Tibial nerve (tissue), 4 donors: ENCODE measurements at regions not wholly inside any gene's neighbourhood (a gene's known extent, or its start where the extent isn't known, plus 50 kb on each side); places are given as distances from the start of the nearest gene placed in this dataset.

Experiments used
- CTCF ChIP-seq, 5 experiments: fragments of 200-600 bp in 3 of 5; fragments of 450-650 bp in 2 of 5; sonication (generic) in 3 of 5; IDR thresholded peaks; one replicate each; pipeline ENCODE4 v1.5.1; 2016 to 2019; ENCODE audit warnings: antibody characterized with exemption in 5 of 5, mild to moderate bottlenecking in 3 of 5, moderate library complexity in 2 of 5
- EP300 ChIP-seq, 2 donors: sonication (generic); formaldehyde crosslinking; IDR thresholded peaks; one replicate each; pipeline ENCODE4 v1.6.1; 2017; ENCODE audit warnings: antibody characterized with exemption in 2 of 2, mild to moderate bottlenecking in 1 of 2
- POLR2A ChIP-seq, 2 donors: fragments of 450-650 bp; IDR thresholded peaks; one replicate each; pipeline ENCODE4 v1.6.1; 2017; ENCODE audit warnings: antibody characterized with exemption in 2 of 2, mild to moderate bottlenecking in 2 of 2, moderate library complexity in 2 of 2

- TF ChIP-seq CTCF (IDR thresholded peaks at IDR 0.05) (no peak), POLR2A (IDR thresholded peaks at IDR 0.05) (no peak), EP300 (IDR thresholded peaks at IDR 0.05) (no peak)
Observed at GRCh38 chr1:172972258-172972657, 78.5 kb downstream of the TNFSF18 start.
